Stomach (tissue), 8 donors: ENCODE measurements at regions not wholly inside any gene's neighbourhood (a gene's known extent, or its start where the extent isn't known, plus 50 kb on each side); places are given as distances from the start of the nearest gene placed in this dataset.

Source experiments
- DNase-seq, 2 donors: peaks; one replicate each; pipeline versions ENCODE4 v3.0.0 to v3.0.0-alpha.2; 2013 to 2019
- H3K27ac ChIP-seq, 5 donors: fragments of 200-600 bp in 4 of 5; sonication (generic) in 4 of 5; one replicate each; pipeline ENCODE4 v1.5.1; 2013 to 2019; ENCODE audit warnings: mild to moderate bottlenecking in 1 of 5, moderate library complexity in 1 of 5
- H3K27me3 ChIP-seq, 3 donors: fragments of 200-600 bp; sonication (generic); one replicate each; pipeline ENCODE4 v1.5.1; 2017 to 2019; ENCODE audit warnings: mixed run types in 1 of 3
- H3K36me3 ChIP-seq, 4 donors: fragments of 200-600 bp; sonication (generic); 1 replicate in 3 of 4; 2 replicates in 1 of 4; pipeline ENCODE4 v1.5.1; 2016 to 2019
- H3K4me1 ChIP-seq, 4 donors: fragments of 200-600 bp; sonication (generic); one replicate each; pipeline ENCODE4 v1.5.1; 2016 to 2019
- H3K4me3 ChIP-seq, 4 donors: fragments of 200-600 bp; sonication (generic) in 3 of 4; one replicate each; pipeline ENCODE4 v1.5.1; 2016 to 2019; ENCODE audit warnings: mild to moderate bottlenecking in 1 of 4
- H3K9me3 ChIP-seq, 4 donors: fragments of 200-600 bp; sonication (generic); one replicate each; pipeline ENCODE4 v1.5.1; 2016 to 2019
- EP300 ChIP-seq: sonication (generic); formaldehyde crosslinking; IDR thresholded peaks from one replicate; pipeline ENCODE4 v1.6.1; 2017; ENCODE audit warnings: antibody characterized with exemption
- POLR2A ChIP-seq, 4 donors: fragments of 450-650 bp; IDR thresholded peaks; one replicate each; pipeline ENCODE4 v1.6.1; 2016; ENCODE audit warnings: antibody characterized with exemption in 4 of 4, control low read depth in 2 of 4, mild to moderate bottlenecking in 1 of 4, moderate library complexity in 1 of 4
- POLR2AphosphoS5 ChIP-seq, 3 donors: sonication (generic); formaldehyde crosslinking; IDR thresholded peaks; one replicate each; pipeline ENCODE4 v1.6.1; 2016; ENCODE audit warnings: antibody characterized with exemption in 3 of 3
- WGBS, 5 donors: extraction: QIAGEN DNeasy Blood & Tissue Kit in 3 of 5; methylation state at CpG; one replicate each; pipeline versions ENCODE4 v1.1.5 to v1.1.7; 2013 to 2018; 5-methylcytosine and 5-hydroxymethylcytosine counted together
- intact Hi-C: fragments of 100-400 bp; cut with DNase I; formaldehyde crosslinking; loops from one replicate; pipeline ENCODE4 v1.15.1; 2023; ENCODE audit warnings: low total_unique reads
- TF ChIP-seq, protein P1 (sequence below), 7 experiments: fragments of 450-650 bp in 4 of 7; fragments of 200-600 bp in 3 of 7; sonication (generic) in 3 of 7; IDR thresholded peaks; one replicate each; pipeline ENCODE4 v1.5.1; 2016 to 2019; ENCODE audit warnings: antibody characterized with exemption in 7 of 7, control low read depth in 2 of 7, mild to moderate bottlenecking in 1 of 7
- donor health status: healthy with polysubstance abuse.
- donor health status: Bipolar disorder and iron deficiency.
- donor health status: healthy.

DNA sequence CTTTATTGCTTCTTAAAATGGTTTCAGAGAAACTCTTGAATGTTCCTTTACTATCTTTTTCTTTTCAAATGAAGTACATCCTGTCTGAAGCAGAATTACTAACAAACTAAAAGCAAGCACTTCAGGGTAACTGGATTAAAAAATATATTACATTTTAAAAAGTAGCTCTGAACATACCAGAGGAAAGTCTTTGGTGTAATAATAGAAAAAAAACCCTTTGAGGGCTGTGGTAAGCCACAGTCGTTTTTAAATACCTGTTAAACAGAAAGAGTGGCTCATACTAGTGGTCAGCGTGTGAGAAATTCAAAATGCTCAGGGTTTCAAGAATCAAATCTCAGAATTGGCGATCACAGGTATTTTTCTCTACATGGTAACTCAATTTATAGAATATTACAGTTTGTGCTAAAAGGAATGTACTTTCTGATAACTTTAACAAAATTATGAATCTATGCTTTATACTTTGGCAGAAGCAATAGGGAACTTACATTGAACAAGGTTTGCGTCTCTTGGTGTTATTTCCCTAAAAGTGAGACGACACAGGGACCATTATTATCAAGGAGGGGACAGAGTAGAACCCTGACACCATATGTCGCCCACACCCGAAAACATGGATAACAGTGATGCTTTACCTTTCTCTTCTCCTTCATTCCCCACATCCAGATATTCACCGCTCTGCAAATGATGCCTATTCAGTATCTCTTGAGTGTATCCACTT lies 97.0 kb upstream of the DPH5 start:
- H3K27me3 ChIP-seq, result no peaks in the 10 kb centered on the region
- no peak for DNase-seq
- WGBS, 5 donors, result 77 to 83% (median 79%) methylated on average over 8 of the region's 8 CpGs
- H3K27ac ChIP-seq, result no peak overlapping the region
- no peaks in the 10 kb centered on the region for H3K36me3 ChIP-seq
- H3K4me1 ChIP-seq, result no peaks in the 10 kb centered on the region
- TF ChIP-seq, protein P1, sequence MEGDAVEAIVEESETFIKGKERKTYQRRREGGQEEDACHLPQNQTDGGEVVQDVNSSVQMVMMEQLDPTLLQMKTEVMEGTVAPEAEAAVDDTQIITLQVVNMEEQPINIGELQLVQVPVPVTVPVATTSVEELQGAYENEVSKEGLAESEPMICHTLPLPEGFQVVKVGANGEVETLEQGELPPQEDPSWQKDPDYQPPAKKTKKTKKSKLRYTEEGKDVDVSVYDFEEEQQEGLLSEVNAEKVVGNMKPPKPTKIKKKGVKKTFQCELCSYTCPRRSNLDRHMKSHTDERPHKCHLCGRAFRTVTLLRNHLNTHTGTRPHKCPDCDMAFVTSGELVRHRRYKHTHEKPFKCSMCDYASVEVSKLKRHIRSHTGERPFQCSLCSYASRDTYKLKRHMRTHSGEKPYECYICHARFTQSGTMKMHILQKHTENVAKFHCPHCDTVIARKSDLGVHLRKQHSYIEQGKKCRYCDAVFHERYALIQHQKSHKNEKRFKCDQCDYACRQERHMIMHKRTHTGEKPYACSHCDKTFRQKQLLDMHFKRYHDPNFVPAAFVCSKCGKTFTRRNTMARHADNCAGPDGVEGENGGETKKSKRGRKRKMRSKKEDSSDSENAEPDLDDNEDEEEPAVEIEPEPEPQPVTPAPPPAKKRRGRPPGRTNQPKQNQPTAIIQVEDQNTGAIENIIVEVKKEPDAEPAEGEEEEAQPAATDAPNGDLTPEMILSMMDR (IDR thresholded peaks at IDR 0.05), result no peak
- no peak for TF ChIP-seq POLR2AphosphoS5 (IDR thresholded peaks at IDR 0.05)
- no peak for TF ChIP-seq POLR2A (IDR thresholded peaks at IDR 0.05)
- TF ChIP-seq EP300, result no peak
- no peaks in the 10 kb centered on the region for H3K9me3 ChIP-seq
- intact Hi-C loops, result no loop called here
- H3K4me3 ChIP-seq, result no peak overlapping the region

DNA sequence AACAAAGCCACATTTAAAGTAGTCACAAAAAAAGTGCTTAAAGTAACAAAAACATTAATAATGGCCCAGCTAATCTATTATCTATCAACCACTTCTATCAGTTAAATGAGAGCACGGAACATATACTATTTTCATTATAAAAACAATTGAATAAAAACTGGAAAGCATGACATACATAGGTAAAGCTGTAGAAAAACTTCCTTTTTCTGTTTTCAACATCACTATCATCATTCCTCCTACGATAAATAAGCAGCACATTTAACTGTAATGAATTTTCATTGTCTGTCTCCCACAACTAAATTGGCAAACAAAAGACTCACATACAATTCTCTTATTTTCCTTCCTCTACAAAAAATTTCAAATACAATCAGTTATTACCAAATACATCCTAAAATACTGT lies 96.4 kb upstream of the DPH5 start:
- TF ChIP-seq EP300, result no peak
- H3K4me1 ChIP-seq, result no peaks in the 10 kb centered on the region
- intact Hi-C loops, result no loop called here
- H3K27me3 ChIP-seq, result no peaks in the 10 kb centered on the region
- DNase-seq, result no peak
- H3K36me3 ChIP-seq, result no peaks in the 10 kb centered on the region
- no peak overlapping the region for H3K27ac ChIP-seq
- no peak overlapping the region for H3K4me3 ChIP-seq
- H3K9me3 ChIP-seq, result no peaks in the 10 kb centered on the region
- 73 to 80% (median 76%) methylated on average over 2 of the region's 2 CpGs for WGBS, 5 donors

DNA sequence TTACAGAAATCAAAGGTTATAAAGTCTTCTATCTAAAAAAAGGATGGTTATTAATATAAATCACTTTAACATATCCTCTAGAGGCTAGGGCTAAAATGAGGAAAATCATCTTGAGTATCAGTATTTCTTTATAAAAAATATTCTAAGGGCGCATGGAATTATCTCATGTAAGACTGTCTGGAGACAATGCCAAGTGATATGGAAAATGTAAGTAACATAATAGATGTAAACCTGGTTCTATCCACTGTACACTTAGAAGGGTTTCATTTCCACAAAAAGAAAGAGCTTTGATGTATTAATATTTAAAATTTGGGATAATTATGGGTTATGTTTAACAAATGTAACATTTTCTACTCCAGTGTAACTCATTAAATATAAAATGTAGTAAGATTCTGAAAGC lies 95.9 kb upstream of the DPH5 start:
- Histone ChIP-seq H3K36me3 (no peaks in the 10 kb centered on the region), H3K4me3 (no peak overlapping the region), H3K27me3 (no peaks in the 10 kb centered on the region), H3K27ac (no peak overlapping the region), H3K9me3 (no peaks in the 10 kb centered on the region), H3K4me1 (no peaks in the 10 kb centered on the region)
- WGBS, 5 donors, result 69 to 91% (median 86%) methylated on average over 1 of the region's 1 CpG
- TF ChIP-seq, protein P1 (IDR thresholded peaks at IDR 0.05), result no peak
- TF ChIP-seq POLR2AphosphoS5 (IDR thresholded peaks at IDR 0.05), result no peak
- no peak for TF ChIP-seq POLR2A (IDR thresholded peaks at IDR 0.05)
- no peak for TF ChIP-seq EP300
- intact Hi-C loops, result no loop called here
- DNase-seq, result no peak

DNA sequence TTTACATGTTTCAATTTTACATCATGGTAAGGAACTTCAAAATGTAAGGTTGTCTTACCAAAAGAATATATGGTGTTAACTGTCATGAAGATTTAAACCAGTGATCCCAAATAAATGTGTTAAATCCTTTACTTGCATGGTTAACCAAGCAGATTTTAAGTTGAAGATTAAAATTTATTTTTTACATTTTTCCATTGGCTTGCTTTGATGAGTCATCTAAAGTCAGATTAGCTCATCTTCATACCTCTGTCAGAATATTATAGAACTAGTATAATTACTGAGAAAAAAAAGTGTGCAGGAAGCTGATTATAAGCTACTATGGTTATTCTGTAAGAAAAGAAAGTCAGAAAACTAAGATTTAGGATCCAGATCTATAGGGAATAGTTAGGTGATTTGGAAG lies 95.3 kb upstream of the DPH5 start:
- intact Hi-C loops, result no loop called here
- Histone ChIP-seq H3K4me3 (no peak overlapping the region), H3K4me1 (no peaks in the 10 kb centered on the region), H3K27ac (no peak overlapping the region), H3K27me3 (no peaks in the 10 kb centered on the region), H3K36me3 (no peaks in the 10 kb centered on the region), H3K9me3 (no peaks in the 10 kb centered on the region)
- TF ChIP-seq EP300 (no peak), POLR2AphosphoS5 (IDR thresholded peaks at IDR 0.05) (no peak), POLR2A (IDR thresholded peaks at IDR 0.05) (no peak)
- TF ChIP-seq, protein P1 (IDR thresholded peaks at IDR 0.05), result no peak
- DNase-seq, result no peak

DNA sequence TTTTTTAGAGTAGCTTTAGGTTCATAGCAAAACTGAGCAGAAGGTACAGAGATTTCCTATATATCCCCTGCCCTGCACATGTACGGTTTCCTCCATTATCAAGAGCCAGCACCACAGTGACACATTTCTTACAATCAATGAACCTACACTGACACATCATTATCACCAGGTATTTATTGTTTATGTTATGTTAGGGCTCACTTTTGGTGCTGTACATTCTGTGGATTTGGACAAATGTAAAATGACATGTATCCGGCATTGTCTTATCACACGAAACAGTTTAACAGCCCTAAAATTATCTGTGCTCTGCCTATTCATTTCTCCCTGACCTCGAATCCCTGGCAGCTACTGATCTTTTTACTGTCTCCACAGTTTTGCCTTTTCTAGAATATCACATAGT lies 93.7 kb upstream of the DPH5 start:
- Histone ChIP-seq H3K9me3 (no peaks in the 10 kb centered on the region), H3K27ac (no peak overlapping the region), H3K27me3 (no peaks in the 10 kb centered on the region), H3K4me3 (no peak overlapping the region), H3K4me1 (no peaks in the 10 kb centered on the region), H3K36me3 (no peaks in the 10 kb centered on the region)
- 81 to 89% (median 87%) methylated on average over 4 of the region's 4 CpGs for WGBS, 5 donors
- no peak for DNase-seq
- TF ChIP-seq POLR2AphosphoS5 (IDR thresholded peaks at IDR 0.05), result no peak
- intact Hi-C loops, result no loop called here
